ENCODE measurements at regions not wholly inside any gene's neighbourhood (a gene's known extent, or its start where the extent isn't known, plus 50 kb on each side); places are given as distances from the start of the nearest gene placed in this dataset.
"Not testable (repeated sequence)": the region's sequence is repeated elsewhere in the genome, so short reads cannot be mapped to it uniquely, and the experiment has no call there.

- 40% methylated on average over 7 of the region's 7 CpGs for WGBS (ENCODE audit: insufficient coverage, low coverage, low lambda C conversion rate, missing lambda C conversion rate)
- intact Hi-C loops (cut with DNase I): no loop called here
- TF ChIP-seq POLR2A (IDR thresholded peaks at IDR 0.05) (no peak), CTCF (IDR thresholded peaks at IDR 0.05) (no peak)
- Histone ChIP-seq H3K36me3 (no peaks in the 10 kb centered on the region), H3K4me1 (peaks cover 0 to 7% (median 0%) of the 10 kb centered on the region in 4 donors), H3K9me3 (no peaks in the 10 kb centered on the region), H3K27me3 (no peaks in the 10 kb centered on the region), H3K4me3 (no peak overlapping the region), H3K27ac (no peak overlapping the region)
- no peak for DNase-seq
- ATAC-seq: peak; percentile 73 to 95 (median 86)
Observed at GRCh38 chr10:45106236-45106856, 105.6 kb downstream of the ZNF22 start.

GRCh38 chr10:45111509-45111908, 110.8 kb downstream of the ZNF22 start:
- intact Hi-C loops (cut with DNase I): no loop called here
- Histone ChIP-seq H3K9me3 (no peaks in the 10 kb centered on the region), H3K27ac (no peak overlapping the region), H3K4me1 (peaks cover 0 to under 1% (median 0%) of the 10 kb centered on the region in 4 donors), H3K36me3 (no peaks in the 10 kb centered on the region), H3K27me3 (no peaks in the 10 kb centered on the region), H3K4me3 (no peak overlapping the region)
- TF ChIP-seq CTCF (IDR thresholded peaks at IDR 0.05) (no peak), POLR2A (IDR thresholded peaks at IDR 0.05) (no peak)
- WGBS (ENCODE audit: insufficient coverage, low coverage, low lambda C conversion rate, missing lambda C conversion rate): 83% methylated on average over 5 of the region's 5 CpGs
- no peak for DNase-seq
- ATAC-seq: no peak

- WGBS (ENCODE audit: insufficient coverage, low coverage, low lambda C conversion rate, missing lambda C conversion rate): 31% methylated on average over 2 of the region's 2 CpGs
- H3K4me1 ChIP-seq; H3K36me3 ChIP-seq; H3K4me3 ChIP-seq; DNase-seq; H3K9me3 ChIP-seq; H3K27ac ChIP-seq; H3K27me3 ChIP-seq; intact Hi-C loops (cut with DNase I); ATAC-seq: not testable (repeated sequence)
Observed at GRCh38 chr10:45117940-45118339, 117.2 kb downstream of the ZNF22 start.

GRCh38 chr10:45118929-45119328, 118.2 kb downstream of the ZNF22 start:
- intact Hi-C loops (cut with DNase I): no loop called here
- H3K4me1 ChIP-seq: no peaks in the 10 kb centered on the region
- no peak overlapping the region for H3K4me3 ChIP-seq
- no peaks in the 10 kb centered on the region for H3K27me3 ChIP-seq
- no peaks in the 10 kb centered on the region for H3K9me3 ChIP-seq
- 54% methylated on average over 3 of the region's 3 CpGs for WGBS (ENCODE audit: insufficient coverage, low coverage, low lambda C conversion rate, missing lambda C conversion rate)
- H3K27ac ChIP-seq: no peak overlapping the region
- DNase-seq: no peak
- no peak for TF ChIP-seq CTCF (IDR thresholded peaks at IDR 0.05)
- no peak for TF ChIP-seq POLR2A (IDR thresholded peaks at IDR 0.05)
- no peaks in the 10 kb centered on the region for H3K36me3 ChIP-seq
- ATAC-seq: no peak

GRCh38 chr10:45122180-45122860, 121.6 kb downstream of the ZNF22 start:
- WGBS (ENCODE audit: insufficient coverage, low coverage, low lambda C conversion rate, missing lambda C conversion rate): 81% methylated on average over 7 of the region's 7 CpGs
- ATAC-seq; H3K27me3 ChIP-seq; H3K9me3 ChIP-seq; intact Hi-C loops (cut with DNase I); H3K4me1 ChIP-seq; H3K36me3 ChIP-seq; H3K27ac ChIP-seq; DNase-seq; H3K4me3 ChIP-seq: not testable (repeated sequence)

Data from right lobe of liver (tissue), 6 donors.